ENCODE measurements at regions not wholly inside any gene's neighbourhood (a gene's known extent, or its start where the extent isn't known, plus 50 kb on each side); places are given as distances from the start of the nearest gene placed in this dataset.

- no peak for DNase-seq (ENCODE audit: low read depth)
Measured at GRCh38 chr4:75107755-75108612, 175.1 kb downstream of the PARM1 start.

- no peak for DNase-seq (ENCODE audit: low read depth)
Measured at GRCh38 chr4:75102787-75103085, 169.8 kb downstream of the PARM1 start.

GRCh38 chr4:75101906-75102786 is 169.2 kb downstream of the PARM1 start:
- no peak for DNase-seq (ENCODE audit: low read depth)
